HepG2 (cell line): ENCODE measurements at regions not wholly inside any gene's neighbourhood (a gene's known extent, or its start where the extent isn't known, plus 50 kb on each side); places are given as distances from the start of the nearest gene placed in this dataset.

Source experiments
- ATAC-seq: fragments of 200-7000 bp; cut with Tn5 transposase; 3 replicates; pipeline ENCODE4 v1.9.1; 2020; ENCODE audit warnings: mild to moderate bottlenecking, moderate library complexity
- BruUV-seq: library from RNA; stranded (reverse); fragments of 400-500 nt; replicated peaks from 2 replicates; lab custom pipeline; 2021; lab: Mats Ljungman, UMichigan
- CTCF ChIA-PET: fragments of 300-600 bp; formaldehyde crosslinking; extraction: SDS; loops from one replicate; lab custom pipeline; 2021; ENCODE audit warnings: low total read pairs, inconsistent platforms, low intra/inter-chr PET ratio; lab: Yijun Ruan, JAX
- POLR2A ChIA-PET: fragments of 350-600 bp; sonication (Branson Sonifier 250); formaldehyde crosslinking; loops from one replicate; lab custom pipeline; 2020; ENCODE audit warnings: antibody characterized with exemption, inconsistent platforms; lab: Yijun Ruan, JAX
- DNase-seq: peaks from one replicate; pipeline ENCODE4 v3.0.0-alpha.2; 2015; ENCODE audit warnings: low spot score
- FAIRE-seq: peaks from 3 replicates; lab custom pipeline; 2011; peaks lifted over from hg19 to GRCh38; lab: Jason Lieb, UNC
- H2AFZ ChIP-seq: one replicate; pipeline ENCODE4 v1.6.1; 2011; ENCODE audit warnings: low read length, inconsistent platforms
- H3K27ac ChIP-seq: fragments of 300-600 bp; 3 replicates; pipeline ENCODE4 v1.8.0; 2011; ENCODE audit warnings: mixed run types, mild to moderate bottlenecking, mixed read lengths, low read length, inconsistent platforms; ENCODE audit not compliant: insufficient read depth; ENCODE audit errors: extremely low read length
- H3K27me3 ChIP-seq, 2 experiments: fragments of 200-600 bp in 1 of 2; 2 replicates in 1 of 2; 3 replicates in 1 of 2; pipeline versions ENCODE4 v1.6.0 to v1.8.0; 2011; ENCODE audit warnings: low read length in 2 of 2, mild to moderate bottlenecking in 2 of 2, moderate library complexity in 2 of 2, inconsistent platforms in 1 of 2; ENCODE audit not compliant: insufficient read depth in 2 of 2, control insufficient read depth in 1 of 2
- H3K36me3 ChIP-seq, 2 experiments: fragments of 200-600 bp in 1 of 2; replicated peaks in 1 of 2; 2 replicates in 1 of 2; 3 replicates in 1 of 2; pipeline versions ENCODE4 v1.5.1 to v1.8.0; 2011; ENCODE audit warnings: low read length in 2 of 2, inconsistent platforms in 1 of 2; ENCODE audit not compliant: insufficient read depth in 2 of 2, control insufficient read depth in 1 of 2
- H3K4me1 ChIP-seq: 2 replicates; pipeline ENCODE4 v1.5.1; 2012; ENCODE audit warnings: low read length, inconsistent platforms; ENCODE audit not compliant: insufficient read depth
- H3K4me2 ChIP-seq: 2 replicates; pipeline ENCODE4 v1.6.0; 2011; ENCODE audit warnings: low read depth, low read length, inconsistent platforms
- H3K4me3 ChIP-seq, 3 experiments: fragments of 200-600 bp in 1 of 3; sonication (generic), shearing (Covaris generic) in 1 of 3; replicated peaks in 1 of 3; 2 replicates each; pipeline ENCODE4 v1.5.1; 2011 to 2016; ENCODE audit warnings: low read length in 3 of 3, inconsistent platforms in 2 of 3, low read depth in 2 of 3, mild to moderate bottlenecking in 2 of 3, control low read depth in 1 of 3, mixed read lengths in 1 of 3; ENCODE audit not compliant: insufficient read depth in 1 of 3
- H3K79me2 ChIP-seq: one replicate; pipeline ENCODE4 v1.6.1; 2011; ENCODE audit warnings: low read length, inconsistent platforms; ENCODE audit not compliant: insufficient read depth
- H3K9ac ChIP-seq: 2 replicates; pipeline ENCODE4 v1.6.0; 2011; ENCODE audit warnings: mild to moderate bottlenecking, low read depth, low read length, inconsistent platforms; ENCODE audit not compliant: insufficient read depth
- H3K9me3 ChIP-seq: 2 replicates; pipeline ENCODE4 v1.5.1; 2012; ENCODE audit warnings: mild to moderate bottlenecking, low read length
- H4K20me1 ChIP-seq: 2 replicates; pipeline ENCODE4 v1.6.0; 2011; ENCODE audit warnings: inconsistent platforms, mild to moderate bottlenecking, low read length, moderate library complexity; ENCODE audit not compliant: insufficient read depth
- FOXP1 ChIP-seq, 2 experiments: fragments of 450-650 bp in 1 of 2; IDR thresholded peaks; 2 replicates each; pipeline ENCODE4 v1.6.1; 2017 to 2018; ENCODE audit warnings: antibody characterized with exemption in 1 of 2
- GATA4 ChIP-seq: sonication (generic); IDR thresholded peaks from 2 replicates; pipeline ENCODE4 v1.6.1; 2016; ENCODE audit warnings: antibody characterized with exemption, low read depth, borderline replicate concordance
- KLF13 ChIP-seq: sonication (generic); formaldehyde crosslinking; IDR thresholded peaks from 2 replicates; pipeline ENCODE4 v1.4.0; 2020; ENCODE audit warnings: mild to moderate bottlenecking, missing genetic modification reagents
- NBN ChIP-seq: fragments of 450-650 bp; conservative IDR thresholded peaks from 2 replicates; pipeline ENCODE4 v1.6.1; 2017
- PHF8 ChIP-seq: sonication (generic); formaldehyde crosslinking; IDR thresholded peaks from 2 replicates; pipeline ENCODE4 v1.5.0; 2020; ENCODE audit warnings: missing genetic modification reagents
- ZKSCAN8 ChIP-seq: IDR thresholded peaks from 2 replicates; pipeline ENCODE4 v1.6.1; 2016; ENCODE audit warnings: borderline replicate concordance, missing genetic modification reagents, missing compliant biosample characterization
- ZMYM4 ChIP-seq: sonication (generic); formaldehyde crosslinking; IDR thresholded peaks from 2 replicates; pipeline ENCODE4 v1.8.1; 2023; ENCODE audit warnings: mild to moderate bottlenecking, missing genetic modification reagents
- ZNF891 ChIP-seq: sonication (generic); formaldehyde crosslinking; IDR thresholded peaks from 2 replicates; pipeline ENCODE4 v1.5.0; 2020; ENCODE audit warnings: mild to moderate bottlenecking, missing genetic modification reagents
- WGBS: methylation state at CpG from one replicate; pipeline ENCODE4 v1.1.6; 2017; ENCODE audit warnings: low lambda C conversion rate; 5-methylcytosine and 5-hydroxymethylcytosine counted together
- in situ Hi-C: cut with HindIII; loops from 2 replicates; pipeline ENCODE4 v1.10.0; 2017; ENCODE audit warnings: low pct_unique_long_range_greater_than_20kb; ENCODE audit not compliant: extremely low pct_ligation_motif_present
- intact Hi-C: fragments of 100-400 bp; cut with micrococcal nuclease; formaldehyde crosslinking; loops from one replicate; pipeline ENCODE4 v1.10.0; 2022; ENCODE audit not compliant: unreplicated experiment
- TF ChIP-seq, protein P1 (sequence below): sonication (generic); formaldehyde crosslinking; IDR thresholded peaks from 2 replicates; pipeline ENCODE4 v1.9.0; 2021; ENCODE audit warnings: mild to moderate bottlenecking, missing genetic modification reagents
- TF ChIP-seq, protein P2 (sequence below): sonication (generic); formaldehyde crosslinking; IDR thresholded peaks from 2 replicates; pipeline ENCODE4 v1.5.1; 2020; ENCODE audit warnings: missing genetic modification reagents, mild to moderate bottlenecking, borderline replicate concordance

DNA sequence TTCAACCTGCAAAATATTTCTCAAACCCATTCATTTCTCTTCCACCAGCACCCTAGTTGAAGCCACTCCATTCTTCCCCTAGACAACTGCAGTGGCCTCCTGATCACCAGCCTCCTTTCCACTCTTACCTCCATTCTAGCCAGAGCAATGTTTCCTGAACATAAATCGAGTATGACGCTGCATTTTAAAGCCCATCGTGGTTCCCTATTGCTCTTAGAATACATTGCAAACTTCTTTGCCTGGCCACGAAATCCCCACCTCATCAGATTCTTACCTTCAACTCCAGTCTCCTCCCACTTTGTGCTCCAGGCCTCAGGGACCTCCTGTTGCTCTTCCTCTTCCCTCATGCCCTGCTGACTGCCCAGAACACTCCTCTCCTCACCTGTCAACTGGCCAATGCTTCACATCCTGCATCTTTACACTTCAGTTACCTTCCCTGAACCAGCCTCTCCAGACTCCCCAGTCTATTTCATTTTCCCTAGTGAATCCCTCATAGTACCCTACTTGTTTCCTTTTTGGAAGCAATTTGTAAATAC lies 176.5 kb upstream of the CTAGE1 start:
- TF ChIP-seq FOXP1 (IDR thresholded peaks at IDR 0.05) (0 out of 2 replicates have a peak, but pooled peaks have one; percentile 3), FOXP1 (CRISPR knock-in tag; IDR thresholded peaks at IDR 0.05) (no peak), PHF8 (no peak)
- Histone ChIP-seq H4K20me1 (no peaks in the 10 kb centered on the region), H3K4me1 (no peaks in the 10 kb centered on the region), H3K27me3 (no peaks in the 10 kb centered on the region), H3K27ac (no peak overlapping the region), H3K9ac (no peak overlapping the region), H3K4me2 (no peak overlapping the region), H2AFZ (no peak overlapping the region), H3K36me3 (no peaks in the 10 kb centered on the region), H3K79me2 (no peaks in the 10 kb centered on the region), H3K9me3 (no peaks in the 10 kb centered on the region), H3K4me3 (no peak overlapping the region)
- intact Hi-C loops (no loop called here), in situ Hi-C loops (no loop called here)
- ChIA-PET POLR2A (no interaction called here), CTCF (no interaction called here)
- FAIRE-seq (no peak), ATAC-seq (no peak), DNase-seq (no peak)
- BruUV-seq: no TSS peak
- 13% methylated on average over 4 of the region's 4 CpGs for WGBS

DNA sequence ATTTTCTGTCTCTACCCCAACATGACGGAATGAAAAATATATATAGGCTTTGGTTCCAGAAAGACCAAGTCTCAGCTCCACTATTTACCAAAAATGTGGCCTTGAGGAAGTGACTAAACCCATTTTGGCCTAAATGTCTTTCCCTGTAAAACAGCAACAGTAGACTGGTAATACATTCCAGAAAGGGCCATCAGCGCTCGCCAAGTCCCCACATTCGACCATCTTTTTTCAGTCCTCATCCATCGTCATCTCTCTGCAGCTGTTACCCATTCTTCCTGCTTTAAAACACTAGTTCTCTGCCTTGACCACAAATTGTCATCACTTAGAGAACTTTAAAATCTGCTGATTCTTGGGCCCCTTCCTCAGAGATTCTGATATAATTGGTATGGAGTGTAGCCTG lies 183.8 kb upstream of the CTAGE1 start:
- Histone ChIP-seq H3K9ac (no peak overlapping the region), H3K36me3 (no peaks in the 10 kb centered on the region), H3K4me3 (no peak overlapping the region), H3K4me1 (no peaks in the 10 kb centered on the region), H3K27ac (no peak overlapping the region), H2AFZ (no peak overlapping the region), H4K20me1 (no peaks in the 10 kb centered on the region), H3K27me3 (no peaks in the 10 kb centered on the region), H3K79me2 (no peaks in the 10 kb centered on the region), H3K4me2 (no peak overlapping the region), H3K9me3 (no peaks in the 10 kb centered on the region)
- CTCF ChIA-PET: no interaction called here
- BruUV-seq: no TSS peak
- DNase-seq (no peak), ATAC-seq (no peak), FAIRE-seq (no peak)
- in situ Hi-C loops (no loop called here), intact Hi-C loops (no loop called here)
- POLR2A ChIA-PET: no interaction called here
- WGBS: 40% methylated on average over 5 of the region's 5 CpGs
- TF ChIP-seq KLF13 (CRISPR knock-in tag): no peak
- TF ChIP-seq, protein P1, sequence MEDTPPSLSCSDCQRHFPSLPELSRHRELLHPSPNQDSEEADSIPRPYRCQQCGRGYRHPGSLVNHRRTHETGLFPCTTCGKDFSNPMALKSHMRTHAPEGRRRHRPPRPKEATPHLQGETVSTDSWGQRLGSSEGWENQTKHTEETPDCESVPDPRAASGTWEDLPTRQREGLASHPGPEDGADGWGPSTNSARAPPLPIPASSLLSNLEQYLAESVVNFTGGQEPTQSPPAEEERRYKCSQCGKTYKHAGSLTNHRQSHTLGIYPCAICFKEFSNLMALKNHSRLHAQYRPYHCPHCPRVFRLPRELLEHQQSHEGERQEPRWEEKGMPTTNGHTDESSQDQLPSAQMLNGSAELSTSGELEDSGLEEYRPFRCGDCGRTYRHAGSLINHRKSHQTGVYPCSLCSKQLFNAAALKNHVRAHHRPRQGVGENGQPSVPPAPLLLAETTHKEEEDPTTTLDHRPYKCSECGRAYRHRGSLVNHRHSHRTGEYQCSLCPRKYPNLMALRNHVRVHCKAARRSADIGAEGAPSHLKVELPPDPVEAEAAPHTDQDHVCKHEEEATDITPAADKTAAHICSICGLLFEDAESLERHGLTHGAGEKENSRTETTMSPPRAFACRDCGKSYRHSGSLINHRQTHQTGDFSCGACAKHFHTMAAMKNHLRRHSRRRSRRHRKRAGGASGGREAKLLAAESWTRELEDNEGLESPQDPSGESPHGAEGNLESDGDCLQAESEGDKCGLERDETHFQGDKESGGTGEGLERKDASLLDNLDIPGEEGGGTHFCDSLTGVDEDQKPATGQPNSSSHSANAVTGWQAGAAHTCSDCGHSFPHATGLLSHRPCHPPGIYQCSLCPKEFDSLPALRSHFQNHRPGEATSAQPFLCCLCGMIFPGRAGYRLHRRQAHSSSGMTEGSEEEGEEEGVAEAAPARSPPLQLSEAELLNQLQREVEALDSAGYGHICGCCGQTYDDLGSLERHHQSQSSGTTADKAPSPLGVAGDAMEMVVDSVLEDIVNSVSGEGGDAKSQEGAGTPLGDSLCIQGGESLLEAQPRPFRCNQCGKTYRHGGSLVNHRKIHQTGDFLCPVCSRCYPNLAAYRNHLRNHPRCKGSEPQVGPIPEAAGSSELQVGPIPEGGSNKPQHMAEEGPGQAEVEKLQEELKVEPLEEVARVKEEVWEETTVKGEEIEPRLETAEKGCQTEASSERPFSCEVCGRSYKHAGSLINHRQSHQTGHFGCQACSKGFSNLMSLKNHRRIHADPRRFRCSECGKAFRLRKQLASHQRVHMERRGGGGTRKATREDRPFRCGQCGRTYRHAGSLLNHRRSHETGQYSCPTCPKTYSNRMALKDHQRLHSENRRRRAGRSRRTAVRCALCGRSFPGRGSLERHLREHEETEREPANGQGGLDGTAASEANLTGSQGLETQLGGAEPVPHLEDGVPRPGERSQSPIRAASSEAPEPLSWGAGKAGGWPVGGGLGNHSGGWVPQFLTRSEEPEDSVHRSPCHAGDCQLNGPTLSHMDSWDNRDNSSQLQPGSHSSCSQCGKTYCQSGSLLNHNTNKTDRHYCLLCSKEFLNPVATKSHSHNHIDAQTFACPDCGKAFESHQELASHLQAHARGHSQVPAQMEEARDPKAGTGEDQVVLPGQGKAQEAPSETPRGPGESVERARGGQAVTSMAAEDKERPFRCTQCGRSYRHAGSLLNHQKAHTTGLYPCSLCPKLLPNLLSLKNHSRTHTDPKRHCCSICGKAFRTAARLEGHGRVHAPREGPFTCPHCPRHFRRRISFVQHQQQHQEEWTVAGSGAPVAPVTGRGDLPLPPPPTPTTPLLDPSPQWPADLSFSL (CRISPR knock-in tag): no peak
- TF ChIP-seq GATA4: no peak
- TF ChIP-seq, protein P2, sequence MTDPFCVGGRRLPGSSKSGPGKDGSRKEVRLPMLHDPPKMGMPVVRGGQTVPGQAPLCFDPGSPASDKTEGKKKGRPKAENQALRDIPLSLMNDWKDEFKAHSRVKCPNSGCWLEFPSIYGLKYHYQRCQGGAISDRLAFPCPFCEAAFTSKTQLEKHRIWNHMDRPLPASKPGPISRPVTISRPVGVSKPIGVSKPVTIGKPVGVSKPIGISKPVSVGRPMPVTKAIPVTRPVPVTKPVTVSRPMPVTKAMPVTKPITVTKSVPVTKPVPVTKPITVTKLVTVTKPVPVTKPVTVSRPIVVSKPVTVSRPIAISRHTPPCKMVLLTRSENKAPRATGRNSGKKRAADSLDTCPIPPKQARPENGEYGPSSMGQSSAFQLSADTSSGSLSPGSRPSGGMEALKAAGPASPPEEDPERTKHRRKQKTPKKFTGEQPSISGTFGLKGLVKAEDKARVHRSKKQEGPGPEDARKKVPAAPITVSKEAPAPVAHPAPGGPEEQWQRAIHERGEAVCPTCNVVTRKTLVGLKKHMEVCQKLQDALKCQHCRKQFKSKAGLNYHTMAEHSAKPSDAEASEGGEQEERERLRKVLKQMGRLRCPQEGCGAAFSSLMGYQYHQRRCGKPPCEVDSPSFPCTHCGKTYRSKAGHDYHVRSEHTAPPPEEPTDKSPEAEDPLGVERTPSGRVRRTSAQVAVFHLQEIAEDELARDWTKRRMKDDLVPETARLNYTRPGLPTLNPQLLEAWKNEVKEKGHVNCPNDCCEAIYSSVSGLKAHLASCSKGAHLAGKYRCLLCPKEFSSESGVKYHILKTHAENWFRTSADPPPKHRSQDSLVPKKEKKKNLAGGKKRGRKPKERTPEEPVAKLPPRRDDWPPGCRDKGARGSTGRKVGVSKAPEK (CRISPR knock-in tag): no peak
- TF ChIP-seq ZKSCAN8: no peak
- TF ChIP-seq NBN: no peak
- TF ChIP-seq ZMYM4 (CRISPR knock-in tag): no peak
- no peak for TF ChIP-seq ZNF891
